HEK293T (cell line): ENCODE measurements at regions not wholly inside any gene's neighbourhood (a gene's known extent, or its start where the extent isn't known, plus 50 kb on each side); places are given as distances from the start of the nearest gene placed in this dataset.

Source experiments
- ARNT ChIP-seq: fragments of 450-650 bp; IDR thresholded peaks from 2 replicates; pipeline ENCODE4 v1.6.1; 2017; ENCODE audit warnings: mild to moderate bottlenecking
- BHLHE40 ChIP-seq: fragments of 450-650 bp; IDR thresholded peaks from 2 replicates; pipeline ENCODE4 v1.6.1; 2016; ENCODE audit warnings: mild to moderate bottlenecking, moderate library complexity, borderline replicate concordance
- FOXM1 ChIP-seq: fragments of 450-650 bp; IDR thresholded peaks from 2 replicates; pipeline ENCODE4 v1.6.1; 2017; ENCODE audit warnings: mild to moderate bottlenecking, borderline replicate concordance
- HDGF ChIP-seq: fragments of 450-650 bp; IDR thresholded peaks from 2 replicates; pipeline ENCODE4 v1.6.1; 2017; ENCODE audit warnings: antibody characterized with exemption, borderline replicate concordance
- NFRKB ChIP-seq: fragments of 450-650 bp; IDR thresholded peaks from 2 replicates; pipeline ENCODE4 v1.6.1; 2016; ENCODE audit warnings: mild to moderate bottlenecking, moderate library complexity
- TARDBP ChIP-seq: fragments of 450-650 bp; IDR thresholded peaks from 2 replicates; pipeline ENCODE4 v1.6.1; 2016
- ZNF384 ChIP-seq: fragments of 450-650 bp; IDR thresholded peaks from 2 replicates; pipeline ENCODE4 v1.6.1; 2016

GRCh38 chr3:155019575-155019974 is 60.5 kb upstream of the MME start:
- TF ChIP-seq ZNF384 (no peak), TARDBP (no peak), HDGF (no peak), BHLHE40 (no peak), NFRKB (no peak), FOXM1 (no peak), ARNT (no peak)
